ENCODE measurements at regions not wholly inside any gene's neighbourhood (a gene's known extent, or its start where the extent isn't known, plus 50 kb on each side); places are given as distances from the start of the nearest gene placed in this dataset.

- Histone ChIP-seq H3K9me2 (replicated peaks; ENCODE audit: insufficient read depth) (no peaks in the 10 kb centered on the region), H4K20me1 (ENCODE audit: insufficient read depth, poor library complexity, severe bottlenecking) (no peaks in the 10 kb centered on the region), H3K9me3 (ENCODE audit: low read depth) (no peaks in the 10 kb centered on the region), H3K4me2 (no peak overlapping the region), H3K27me3 (no peaks in the 10 kb centered on the region), H3K79me2 (no peaks in the 10 kb centered on the region), H3K4me1 (ENCODE audit: insufficient read depth) (no peaks in the 10 kb centered on the region), H2AFZ (no peak overlapping the region), H3K36me3 (replicated peaks; ENCODE audit: insufficient read depth, low read depth) (no peaks in the 10 kb centered on the region), H3K27ac (peak overlapping the region; percentile 78), H3K4me3 (no peak overlapping the region)
- no peak for TF ChIP-seq EZH2phosphoT487 (IDR thresholded peaks at IDR 0.05; ENCODE audit: low read depth, severe bottlenecking, unreplicated experiment)
- TF ChIP-seq CTCF (IDR thresholded peaks at IDR 0.05; ENCODE audit: poor library complexity), result no peak
- no peak for TF ChIP-seq EZH2 (IDR thresholded peaks at IDR 0.05; ENCODE audit: borderline replicate concordance)
- DNase-seq (ENCODE audit: low spot score), result no peak
- WGBS (ENCODE audit: low lambda C conversion rate, missing lambda C conversion rate), result 80% methylated on average over 10 of the region's 10 CpGs
Measured at GRCh38 chr3:43206632-43207031, 79.7 kb upstream of the SNRK start.

GRCh38 chr3:43206105-43206504, 80.2 kb upstream of the SNRK start:
- WGBS (ENCODE audit: low lambda C conversion rate, missing lambda C conversion rate), result 72% methylated on average over 7 of the region's 7 CpGs

GRCh38 chr3:43203022-43203421, 83.3 kb upstream of the SNRK start:
- no peak for DNase-seq (ENCODE audit: low spot score)

More at GRCh38 chr3:43206105-43206504, 80.2 kb upstream of the SNRK start:
- peak; percentile 28 for DNase-seq (ENCODE audit: low spot score)
- H3K4me2 ChIP-seq, result no peak overlapping the region
- no peak overlapping the region for H3K4me3 ChIP-seq
- H3K4me1 ChIP-seq (ENCODE audit: insufficient read depth), result no peaks in the 10 kb centered on the region
- H3K79me2 ChIP-seq, result no peaks in the 10 kb centered on the region
- H3K36me3 ChIP-seq (replicated peaks; ENCODE audit: insufficient read depth, low read depth), result no peaks in the 10 kb centered on the region
- H4K20me1 ChIP-seq (ENCODE audit: insufficient read depth, poor library complexity, severe bottlenecking), result no peaks in the 10 kb centered on the region
- no peak overlapping the region for H2AFZ ChIP-seq
- H3K9me3 ChIP-seq (ENCODE audit: low read depth), result no peaks in the 10 kb centered on the region
- no peaks in the 10 kb centered on the region for H3K9me2 ChIP-seq (replicated peaks; ENCODE audit: insufficient read depth)
- H3K27ac ChIP-seq, result peak overlapping the region; percentile 78
- H3K27me3 ChIP-seq, result no peaks in the 10 kb centered on the region
- TF ChIP-seq EZH2phosphoT487 (IDR thresholded peaks at IDR 0.05; ENCODE audit: low read depth, severe bottlenecking, unreplicated experiment) (no peak), EZH2 (IDR thresholded peaks at IDR 0.05; ENCODE audit: borderline replicate concordance) (no peak), CTCF (IDR thresholded peaks at IDR 0.05; ENCODE audit: poor library complexity) (no peak)

More at GRCh38 chr3:43203022-43203421, 83.3 kb upstream of the SNRK start:
- Histone ChIP-seq H4K20me1 (ENCODE audit: insufficient read depth, poor library complexity, severe bottlenecking) (no peaks in the 10 kb centered on the region), H3K36me3 (replicated peaks; ENCODE audit: insufficient read depth, low read depth) (no peaks in the 10 kb centered on the region), H3K9me2 (replicated peaks; ENCODE audit: insufficient read depth) (no peaks in the 10 kb centered on the region), H3K4me3 (no peak overlapping the region), H3K9me3 (ENCODE audit: low read depth) (no peaks in the 10 kb centered on the region), H3K27me3 (peaks cover 10% of the 10 kb centered on the region), H3K27ac (no peak overlapping the region), H2AFZ (no peak overlapping the region), H3K4me2 (no peak overlapping the region), H3K4me1 (ENCODE audit: insufficient read depth) (no peaks in the 10 kb centered on the region), H3K79me2 (no peaks in the 10 kb centered on the region)
- TF ChIP-seq EZH2phosphoT487 (IDR thresholded peaks at IDR 0.05; ENCODE audit: low read depth, severe bottlenecking, unreplicated experiment), result no peak
- TF ChIP-seq EZH2 (IDR thresholded peaks at IDR 0.05; ENCODE audit: borderline replicate concordance), result no peak
- TF ChIP-seq CTCF (IDR thresholded peaks at IDR 0.05; ENCODE audit: poor library complexity), result no peak
- WGBS (ENCODE audit: low lambda C conversion rate, missing lambda C conversion rate), result 29% methylated on average over 3 of the region's 3 CpGs

Data from hepatocyte (in vitro differentiated cells).